ENCODE measurements at regions not wholly inside any gene's neighbourhood (a gene's known extent, or its start where the extent isn't known, plus 50 kb on each side); places are given as distances from the start of the nearest gene placed in this dataset.

- Histone ChIP-seq H3K36me3 (no peaks in the 10 kb centered on the region), H3K9me3 (no peaks in the 10 kb centered on the region), H3K27me3 (no peaks in the 10 kb centered on the region), H3K4me3 (no peak overlapping the region), H3K4me1 (no peaks in the 10 kb centered on the region), H3K27ac (no peak overlapping the region)
- TF ChIP-seq CTCF (IDR thresholded peaks at IDR 0.05) (no peak), POLR2A (IDR thresholded peaks at IDR 0.05) (no peak), POLR2AphosphoS5 (IDR thresholded peaks at IDR 0.05; ENCODE audit: insufficient read depth in 1 of 2, low read depth in 1 of 2) (no peak)
- no peak for DNase-seq (ENCODE audit: extremely low spot score in 2 of 2)
- intact Hi-C loops (cut with DNase I) = no loop called here
These were observed 78.8 kb upstream of the TMTC4 start for GRCh38 chr13:100753376-100753775.

GRCh38 chr13:100751826-100752225 is 77.2 kb upstream of the TMTC4 start:
- intact Hi-C loops (cut with DNase I) = no loop called here
- TF ChIP-seq CTCF (IDR thresholded peaks at IDR 0.05) (no peak), POLR2AphosphoS5 (IDR thresholded peaks at IDR 0.05; ENCODE audit: insufficient read depth in 1 of 2, low read depth in 1 of 2) (no peak), POLR2A (IDR thresholded peaks at IDR 0.05) (no peak)
- no peaks in the 10 kb centered on the region for H3K9me3 ChIP-seq
- no peaks in the 10 kb centered on the region for H3K4me1 ChIP-seq
- no peaks in the 10 kb centered on the region for H3K27me3 ChIP-seq
- no peak overlapping the region for H3K27ac ChIP-seq
- no peaks in the 10 kb centered on the region for H3K36me3 ChIP-seq
- no peak overlapping the region for H3K4me3 ChIP-seq
- DNase-seq (ENCODE audit: extremely low spot score in 2 of 2) = no peak

GRCh38 chr13:100746953-100747683 is 72.5 kb upstream of the TMTC4 start:
- H3K36me3 ChIP-seq = no peaks in the 10 kb centered on the region
- H3K4me3 ChIP-seq = no peak overlapping the region
- intact Hi-C loops (cut with DNase I) = no loop called here
- DNase-seq (ENCODE audit: extremely low spot score in 2 of 2) = no peak
- no peaks in the 10 kb centered on the region for H3K27me3 ChIP-seq
- no peak overlapping the region for H3K27ac ChIP-seq
- no peaks in the 10 kb centered on the region for H3K4me1 ChIP-seq
- TF ChIP-seq POLR2AphosphoS5 (IDR thresholded peaks at IDR 0.05; ENCODE audit: insufficient read depth in 1 of 2, low read depth in 1 of 2) = no peak
- no peak for TF ChIP-seq CTCF (IDR thresholded peaks at IDR 0.05)
- no peak for TF ChIP-seq POLR2A (IDR thresholded peaks at IDR 0.05)
- H3K9me3 ChIP-seq = no peaks in the 10 kb centered on the region

GRCh38 chr13:100738176-100738855 is 63.7 kb upstream of the TMTC4 start:
- no peak for TF ChIP-seq CTCF (IDR thresholded peaks at IDR 0.05)
- no peak for TF ChIP-seq POLR2AphosphoS5 (IDR thresholded peaks at IDR 0.05; ENCODE audit: insufficient read depth in 1 of 2, low read depth in 1 of 2)
- no peak for TF ChIP-seq POLR2A (IDR thresholded peaks at IDR 0.05)
- no peaks in the 10 kb centered on the region for H3K9me3 ChIP-seq
- intact Hi-C loops (cut with DNase I) = no loop called here

GRCh38 chr13:100735494-100735893 is 60.9 kb upstream of the TMTC4 start:
- Histone ChIP-seq H3K27ac (no peak overlapping the region), H3K36me3 (no peaks in the 10 kb centered on the region), H3K4me1 (no peaks in the 10 kb centered on the region), H3K4me3 (no peak overlapping the region), H3K27me3 (no peaks in the 10 kb centered on the region), H3K9me3 (no peaks in the 10 kb centered on the region)
- no peak for TF ChIP-seq CTCF (IDR thresholded peaks at IDR 0.05)
- DNase-seq (ENCODE audit: extremely low spot score in 2 of 2) = no peak
- intact Hi-C loops (cut with DNase I) = no loop called here

More at GRCh38 chr13:100738176-100738855, 63.7 kb upstream of the TMTC4 start:
- Histone ChIP-seq H3K36me3 (no peaks in the 10 kb centered on the region), H3K27ac (no peak overlapping the region), H3K4me3 (no peak overlapping the region), H3K27me3 (no peaks in the 10 kb centered on the region), H3K4me1 (no peaks in the 10 kb centered on the region)
- DNase-seq (ENCODE audit: extremely low spot score in 2 of 2) = no peak

All from vagina (tissue), 2 donors.